ENCODE measurements at regions not wholly inside any gene's neighbourhood (a gene's known extent, or its start where the extent isn't known, plus 50 kb on each side); places are given as distances from the start of the nearest gene placed in this dataset.

- Histone ChIP-seq H2BK120ac (ENCODE audit: low read depth, low read length) (no peak overlapping the region), H3K36me3 (ENCODE audit: control insufficient read depth in 1 of 2, insufficient read depth in 2 of 2, low read depth in 1 of 2, low read length in 2 of 2) (no peaks in the 10 kb centered on the region), H2AFZ (ENCODE audit: low read depth, low read length) (no peak overlapping the region), H4K8ac (ENCODE audit: low read length) (no peak overlapping the region), H2BK15ac (ENCODE audit: low read depth, poor library complexity, severe bottlenecking) (no peak overlapping the region), H3K27ac (ENCODE audit: low read length, poor library complexity, severe bottlenecking) (no peak overlapping the region), H2BK5ac (ENCODE audit: low read depth, low read length, poor library complexity, severe bottlenecking) (no peak overlapping the region), H3K23ac (ENCODE audit: low read length in 2 of 2) (no peak overlapping the region), H2AK5ac (ENCODE audit: low read length, severe bottlenecking) (no peak overlapping the region), H3K9me3 (ENCODE audit: control insufficient read depth, low read length) (no peaks in the 10 kb centered on the region), H3K79me1 (replicated peaks; ENCODE audit: low read length, poor library complexity, severe bottlenecking) (no peaks in the 10 kb centered on the region), H3K27me3 (ENCODE audit: control insufficient read depth in 1 of 2, insufficient read depth in 1 of 2, low read length in 2 of 2) (peaks cover 0 to 38% of the 10 kb centered on the region in 2 experiments), H3K18ac (ENCODE audit: low read depth in 1 of 2, low read length in 2 of 2) (no peak overlapping the region), H3K4me1 (ENCODE audit: control insufficient read depth, insufficient read depth, low read depth, low read length) (no peaks in the 10 kb centered on the region), H2BK12ac (ENCODE audit: low read length in 2 of 2) (no peak overlapping the region), H3K4me3 (ENCODE audit: insufficient read depth in 1 of 2, low read depth in 1 of 2, low read length in 2 of 2) (no peak overlapping the region), H3K9ac (ENCODE audit: low read length) (no peak overlapping the region), H3K14ac (ENCODE audit: low read length in 2 of 2) (peak overlapping the region in 1 of 2 experiments; percentile 18), H3K4ac (ENCODE audit: low read depth in 1 of 2, low read length in 2 of 2) (no peak overlapping the region), H4K91ac (ENCODE audit: low read length) (peak overlapping the region; percentile 25), H3K4me2 (ENCODE audit: low read length, poor library complexity, severe bottlenecking) (no peak overlapping the region)
- no peak for DNase-seq
- 89% methylated on average over 1 of the region's 1 CpG for WGBS
Measured at GRCh38 chr2:728165-728564, 51.0 kb upstream of the TMEM18 start.

- Histone ChIP-seq H3K14ac (ENCODE audit: low read length in 2 of 2) (no peak overlapping the region), H2BK120ac (ENCODE audit: low read depth, low read length) (no peak overlapping the region), H2BK12ac (ENCODE audit: low read length in 2 of 2) (no peak overlapping the region), H2BK5ac (ENCODE audit: low read depth, low read length, poor library complexity, severe bottlenecking) (no peak overlapping the region), H4K91ac (ENCODE audit: low read length) (no peak overlapping the region), H3K23ac (ENCODE audit: low read length in 2 of 2) (no peak overlapping the region), H3K18ac (ENCODE audit: low read depth in 1 of 2, low read length in 2 of 2) (no peak overlapping the region), H3K27me3 (ENCODE audit: control insufficient read depth in 1 of 2, insufficient read depth in 1 of 2, low read length in 2 of 2) (peaks cover 0 to 38% of the 10 kb centered on the region in 2 experiments), H2AK5ac (ENCODE audit: low read length, severe bottlenecking) (no peak overlapping the region), H3K4me2 (ENCODE audit: low read length, poor library complexity, severe bottlenecking) (no peak overlapping the region), H3K27ac (ENCODE audit: low read length, poor library complexity, severe bottlenecking) (no peak overlapping the region), H2AFZ (ENCODE audit: low read depth, low read length) (no peak overlapping the region), H3K9me3 (ENCODE audit: control insufficient read depth, low read length) (no peaks in the 10 kb centered on the region), H4K8ac (ENCODE audit: low read length) (no peak overlapping the region), H3K4ac (ENCODE audit: low read depth in 1 of 2, low read length in 2 of 2) (no peak overlapping the region), H3K4me3 (ENCODE audit: insufficient read depth in 1 of 2, low read depth in 1 of 2, low read length in 2 of 2) (no peak overlapping the region), H3K36me3 (ENCODE audit: control insufficient read depth in 1 of 2, insufficient read depth in 2 of 2, low read depth in 1 of 2, low read length in 2 of 2) (no peaks in the 10 kb centered on the region), H3K4me1 (ENCODE audit: control insufficient read depth, insufficient read depth, low read depth, low read length) (no peaks in the 10 kb centered on the region), H3K79me1 (replicated peaks; ENCODE audit: low read length, poor library complexity, severe bottlenecking) (no peaks in the 10 kb centered on the region), H2BK15ac (ENCODE audit: low read depth, poor library complexity, severe bottlenecking) (no peak overlapping the region), H3K9ac (ENCODE audit: low read length) (no peak overlapping the region)
- WGBS = 86% methylated on average over 6 of the region's 6 CpGs
- no peak for DNase-seq
Measured at GRCh38 chr2:727071-727470, 49.9 kb upstream of the TMEM18 start.

All from mesenchymal stem cell (in vitro differentiated cells and primary cell).